Stimulated activated CD8-positive, alpha-beta memory T cell treated with anti-CD3 and anti-CD28 coated beads, Interleukin-12 subunit alpha, Interleukin-12 subunit beta, amount 100 ng/mL, for 4 hours (primary cell): ENCODE measurements at regions not wholly inside any gene's neighbourhood (a gene's known extent, or its start where the extent isn't known, plus 50 kb on each side); places are given as distances from the start of the nearest gene placed in this dataset.
"Not testable (repeated sequence)": the region's sequence is repeated elsewhere in the genome, so short reads cannot be mapped to it uniquely, and the experiment has no call there.

Source experiments
- DNase-seq: peaks from one replicate; pipeline ENCODE4 v3.0.0-alpha.2; 2020; ENCODE audit warnings: low read depth

DNA sequence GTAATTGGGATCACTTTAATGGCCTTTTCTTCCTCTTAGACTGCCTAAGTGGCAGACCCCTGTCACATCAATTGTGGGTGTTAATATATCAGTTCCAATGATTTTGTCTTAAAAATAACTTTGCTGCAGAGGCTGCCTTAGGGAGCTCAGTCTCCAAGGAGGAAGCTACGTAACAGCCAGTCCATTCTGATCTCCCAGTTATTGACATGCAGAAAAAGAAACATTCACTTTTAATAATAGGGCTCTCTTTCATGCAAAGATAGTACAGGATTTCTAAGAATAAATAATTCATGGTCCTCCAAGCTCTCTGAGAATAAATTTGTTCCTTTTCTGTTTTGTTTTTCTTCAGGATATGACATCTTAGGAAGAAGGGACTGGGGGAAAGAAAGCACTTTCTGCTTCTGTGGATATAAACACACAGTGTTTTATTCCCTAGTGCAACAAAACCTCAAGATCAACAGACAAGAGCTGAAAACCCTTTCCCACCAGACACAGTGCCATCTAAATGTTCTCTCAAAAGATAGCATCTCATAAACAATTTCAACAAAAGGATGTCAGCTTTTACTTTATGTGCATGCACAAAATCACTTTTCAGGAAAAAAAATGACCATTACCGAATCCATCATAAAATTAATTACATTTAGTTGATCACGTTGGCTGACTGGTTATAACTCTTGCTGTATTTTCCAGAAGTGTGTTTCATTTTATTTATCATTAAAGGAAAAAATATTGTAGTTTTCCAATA lies 372.4 kb upstream of the SLC7A11 start:
- DNase-seq = no peak

DNA sequence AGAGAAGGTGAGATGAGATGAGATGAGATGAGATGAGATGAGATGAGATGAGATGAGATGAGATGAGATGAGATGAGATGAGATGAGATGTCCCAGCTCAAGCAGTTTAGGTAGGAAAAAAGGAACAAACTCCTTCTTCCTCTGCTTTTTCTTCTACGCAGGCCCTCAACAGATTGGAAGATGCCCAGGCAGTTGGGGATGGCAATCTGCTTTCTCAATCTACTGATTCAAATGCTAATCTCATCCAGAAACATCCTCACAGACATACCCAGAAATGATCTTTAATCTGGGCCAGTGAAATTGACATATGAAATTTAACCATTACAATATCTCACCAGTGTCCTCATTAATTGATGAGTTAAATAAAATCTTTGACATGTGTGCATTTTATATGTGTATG lies 370.3 kb upstream of the SLC7A11 start:
- DNase-seq = no peak

GRCh38 chr4:138611721-138612120 lies 369.6 kb upstream of the SLC7A11 start:
- no peak for DNase-seq

DNA sequence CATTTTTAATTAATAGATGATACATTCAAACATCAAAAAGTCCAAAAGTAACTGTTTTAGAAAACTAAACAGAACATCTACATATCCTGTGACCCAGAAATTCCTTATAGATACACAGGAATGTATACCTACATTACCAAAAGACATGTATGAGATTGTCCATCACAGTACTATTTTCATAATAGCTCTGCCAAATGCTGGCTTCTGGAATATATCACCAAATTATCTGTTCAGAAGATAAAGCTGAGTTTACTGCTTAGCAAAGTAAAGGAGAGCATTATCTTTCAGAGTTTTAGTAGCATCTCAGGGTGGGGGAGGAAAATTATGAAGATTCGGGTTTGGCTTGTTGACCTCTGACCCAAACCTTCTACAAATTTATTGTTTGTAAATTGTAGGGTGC lies 368.9 kb upstream of the SLC7A11 start:
- no peak for DNase-seq

DNA sequence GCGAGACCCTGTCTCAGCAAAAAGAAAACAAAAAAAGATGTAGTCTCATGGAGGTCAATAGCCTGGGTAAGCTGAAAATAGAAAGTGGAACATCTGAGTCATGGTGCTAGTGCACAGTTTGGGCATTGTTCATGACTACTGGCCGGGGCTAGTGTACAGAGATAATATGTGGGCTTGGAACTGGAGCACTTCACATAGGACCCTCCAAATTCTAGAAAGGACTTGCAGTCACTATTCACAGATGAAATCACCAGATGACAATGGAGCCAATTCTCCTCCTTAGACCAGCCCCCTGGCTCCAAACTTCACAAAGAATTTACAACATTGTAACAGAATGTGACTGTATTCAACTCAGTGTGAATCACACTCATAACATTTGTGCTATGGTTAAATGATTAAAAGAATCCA lies 367.8 kb upstream of the SLC7A11 start:
- DNase-seq = no peak

DNA sequence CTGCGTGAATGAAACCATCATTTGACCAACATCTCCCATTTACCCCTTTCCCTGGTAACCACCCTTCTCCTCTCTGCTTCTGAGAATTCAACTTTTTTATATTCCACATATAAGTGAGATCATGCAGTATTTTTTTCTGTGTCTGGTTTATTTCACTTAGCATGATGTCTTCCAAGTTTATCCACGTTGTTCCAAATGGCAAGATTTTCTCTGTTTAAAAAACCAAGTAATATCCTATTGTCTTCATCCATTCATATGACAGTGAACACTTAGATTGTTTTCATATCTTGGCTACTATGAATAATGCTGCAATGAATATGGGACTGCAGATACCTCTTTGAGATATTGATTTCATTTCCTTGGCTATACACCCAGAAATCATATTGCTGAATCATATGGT lies 362.4 kb upstream of the SLC7A11 start:
- no peak for DNase-seq

DNA sequence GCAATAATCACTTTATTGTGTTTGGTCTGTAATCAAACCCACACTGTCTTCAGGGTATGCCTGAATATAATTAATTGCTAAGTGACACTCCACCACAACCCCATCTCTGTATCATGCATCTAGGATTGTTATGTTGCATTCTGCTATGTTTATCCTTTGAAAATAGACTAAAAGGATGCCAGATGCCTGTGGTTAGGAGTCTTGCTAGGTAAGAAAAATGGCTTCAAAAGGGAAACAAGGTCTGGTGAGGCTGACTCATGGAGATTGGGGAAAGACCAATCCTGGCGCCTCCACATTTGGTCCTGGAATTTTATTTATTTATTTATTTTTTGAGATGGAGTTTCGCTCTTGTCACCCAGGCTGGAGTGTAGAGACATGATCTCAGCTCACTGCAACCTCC lies 360.5 kb upstream of the SLC7A11 start:
- DNase-seq = no peak

DNA sequence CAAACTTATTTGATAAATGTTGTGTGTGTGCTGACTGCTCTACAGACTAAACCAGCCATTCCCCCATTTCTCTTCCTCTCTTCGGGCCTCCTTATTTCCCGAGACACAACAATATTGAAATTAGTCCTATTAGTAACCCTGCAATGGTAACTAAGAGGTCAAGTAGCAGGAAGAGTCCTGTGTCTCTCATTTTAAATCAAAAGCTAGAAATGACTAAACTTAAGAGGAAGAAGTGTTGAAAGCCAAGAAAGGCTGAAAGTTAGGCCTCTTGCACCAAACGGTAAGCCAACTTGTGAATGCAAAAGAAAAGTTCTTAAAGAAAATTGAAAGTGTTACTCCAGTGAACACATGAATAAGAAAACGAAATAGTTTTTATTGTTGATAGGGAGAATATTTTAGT lies 357.8 kb upstream of the SLC7A11 start:
- no peak for DNase-seq

- DNase-seq = no peak
Measured at GRCh38 chr4:138598226-138598625, 356.1 kb upstream of the SLC7A11 start.

DNA sequence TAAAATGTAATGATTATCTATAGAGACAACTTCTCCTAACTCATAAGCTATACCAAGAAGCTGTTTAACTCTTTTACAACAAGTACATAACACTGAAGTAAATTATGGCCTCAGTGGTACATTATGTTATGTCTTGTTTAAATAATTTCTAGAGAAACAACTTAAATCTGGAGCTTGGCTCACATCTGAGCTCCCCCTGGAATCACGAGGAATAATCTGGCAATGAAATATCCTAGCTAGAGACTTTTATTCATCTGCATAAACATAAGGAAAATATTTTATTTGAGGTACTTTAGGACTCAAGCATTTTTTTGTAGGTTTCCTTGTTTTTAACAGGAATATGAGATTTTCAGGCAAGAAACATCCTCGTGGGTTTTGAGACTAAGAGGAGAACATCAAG lies 354.7 kb upstream of the SLC7A11 start:
- no peak for DNase-seq

DNA sequence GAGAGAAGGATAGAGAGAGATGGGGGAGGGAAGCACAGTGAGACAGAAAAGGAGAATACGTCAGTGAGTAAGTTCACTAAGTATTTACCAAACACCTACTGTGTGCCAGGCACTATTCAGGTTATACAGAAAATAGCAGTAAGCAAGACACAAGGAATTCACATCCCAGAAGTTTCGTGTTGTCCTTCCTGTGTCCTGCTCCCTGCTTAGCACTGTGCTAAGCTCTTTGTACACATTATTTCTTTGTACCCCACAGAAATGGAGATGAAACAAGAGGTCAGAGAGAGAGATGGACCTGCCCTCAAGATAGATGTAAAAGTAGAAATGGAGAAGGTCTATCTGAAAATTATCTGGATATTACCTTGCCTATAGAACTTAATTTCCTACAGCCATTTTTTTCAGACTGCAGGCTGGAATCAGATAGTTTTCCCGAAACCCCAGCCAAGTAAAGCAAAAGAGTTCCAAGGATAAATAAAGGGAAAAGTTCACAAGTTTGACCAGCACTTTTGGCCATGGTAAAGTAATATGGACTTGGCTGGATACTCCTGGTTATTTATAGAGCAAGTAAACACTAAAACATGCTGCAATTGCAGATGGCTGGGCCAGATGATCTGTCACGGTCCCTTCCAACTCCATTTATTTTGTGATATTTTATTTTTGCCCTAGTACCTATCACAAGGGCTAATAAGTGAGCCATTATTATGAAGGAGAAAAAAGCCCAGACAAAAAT lies 353.7 kb upstream of the SLC7A11 start:
- no peak for DNase-seq

- DNase-seq = no peak
Measured at GRCh38 chr4:138595171-138595570, 353.0 kb upstream of the SLC7A11 start.

DNA sequence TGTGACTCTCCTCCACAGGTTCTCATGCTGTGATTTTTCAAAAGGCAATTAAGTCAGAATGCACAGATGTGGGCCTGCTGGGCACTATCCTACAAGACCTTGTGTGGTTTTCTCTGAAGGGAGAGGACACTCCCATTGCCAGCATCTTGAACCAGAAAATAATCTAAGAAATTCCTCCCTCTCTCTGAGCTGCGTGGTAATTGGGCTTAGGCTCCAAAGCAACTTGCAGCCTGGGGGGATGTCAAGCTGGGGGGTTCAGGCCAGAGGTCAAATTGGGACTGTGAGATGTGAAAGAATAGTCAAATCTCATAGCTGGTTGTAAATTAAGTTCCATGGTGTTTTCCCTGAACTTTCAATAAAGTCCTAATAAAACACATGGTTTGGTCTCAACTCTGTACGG lies 350.6 kb upstream of the SLC7A11 start:
- DNase-seq = no peak

- no peak for DNase-seq
Measured at GRCh38 chr4:138591808-138592207, 349.7 kb upstream of the SLC7A11 start.

- DNase-seq = no peak
Measured at GRCh38 chr4:138588501-138588900, 346.4 kb upstream of the SLC7A11 start.

GRCh38 chr4:138579146-138579545 lies 337.0 kb upstream of the SLC7A11 start:
- no peak for DNase-seq

- not testable (repeated sequence) for DNase-seq
Measured at GRCh38 chr4:138577826-138578225, 335.7 kb upstream of the SLC7A11 start.

- DNase-seq = no peak
Measured at GRCh38 chr4:138577145-138577544, 335.0 kb upstream of the SLC7A11 start.

- DNase-seq = no peak
Measured at GRCh38 chr4:138576684-138577083, 334.5 kb upstream of the SLC7A11 start.

GRCh38 chr4:138573246-138573645 lies 331.1 kb upstream of the SLC7A11 start:
- no peak for DNase-seq

DNA sequence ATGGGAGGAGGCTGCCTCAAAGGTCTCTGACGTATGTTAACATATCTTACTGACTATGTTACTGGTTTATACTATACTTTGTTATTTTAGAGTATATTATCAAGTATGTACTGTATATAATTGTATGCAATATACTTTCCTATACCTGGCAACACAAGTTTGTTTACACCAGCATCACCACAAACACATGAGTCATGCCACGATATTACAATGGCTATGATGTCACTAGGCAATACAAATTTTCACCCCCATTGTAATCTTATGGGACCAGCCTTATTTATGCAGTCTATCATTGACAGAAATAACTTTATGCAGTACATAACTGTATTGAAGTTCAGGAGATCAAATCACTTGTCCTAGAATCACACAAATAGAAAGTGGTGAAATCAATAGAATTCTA lies 329.9 kb upstream of the SLC7A11 start:
- DNase-seq = no peak

- DNase-seq = no peak
Measured at GRCh38 chr4:138567696-138568095, 325.5 kb upstream of the SLC7A11 start.

GRCh38 chr4:138565576-138565975 lies 323.4 kb upstream of the SLC7A11 start:
- DNase-seq = no peak

DNA sequence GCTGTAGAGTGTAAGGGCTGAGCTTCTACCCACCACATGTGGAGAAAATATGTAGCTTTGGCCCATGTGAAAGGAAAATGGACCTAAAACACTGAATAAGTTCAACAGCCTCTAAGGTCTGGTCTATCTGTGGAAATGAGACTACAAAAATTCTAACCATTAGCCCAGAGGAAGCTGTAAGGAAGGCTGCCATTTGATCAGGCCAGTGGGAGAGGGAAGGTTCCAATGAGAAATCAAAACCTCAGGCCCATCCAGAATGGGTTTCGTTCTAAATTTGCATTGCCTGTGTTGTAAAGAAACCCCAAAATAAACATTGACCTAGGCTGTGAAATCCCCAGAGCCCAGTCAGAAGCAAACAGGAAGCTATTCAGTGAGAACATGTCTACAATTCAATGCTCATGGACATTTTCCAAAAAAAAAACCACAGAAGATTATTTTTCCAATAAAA lies 320.4 kb upstream of the SLC7A11 start:
- no peak for DNase-seq
